DND-41 (cell line): ENCODE measurements at regions not wholly inside any gene's neighbourhood (a gene's known extent, or its start where the extent isn't known, plus 50 kb on each side); places are given as distances from the start of the nearest gene placed in this dataset.

Experiments used
- ATAC-seq: fragments of 200-7000 bp; cut with Tn5 transposase; 3 replicates; pipeline ENCODE4 v1.9.1; 2021; ENCODE audit warnings: low read depth; ENCODE audit not compliant: insufficient read depth
- DNase-seq: peaks from one replicate; pipeline ENCODE4 v3.0.0-alpha.2; 2020
- H2AFZ ChIP-seq: 2 replicates; pipeline ENCODE4 v1.6.0; 2012; ENCODE audit warnings: low read depth, low read length
- H3K27ac ChIP-seq: 2 replicates; pipeline ENCODE4 v1.5.1; 2012; ENCODE audit warnings: low read length, inconsistent platforms
- H3K27me3 ChIP-seq: fragments of 200-600 bp; sonication (generic); 2 replicates; pipeline ENCODE4 v1.6.0; 2012; ENCODE audit warnings: low read length, mild to moderate bottlenecking, inconsistent platforms; ENCODE audit not compliant: insufficient read depth, poor library complexity
- H3K36me3 ChIP-seq: 2 replicates; pipeline ENCODE4 v1.5.1; 2012; ENCODE audit warnings: low read length, inconsistent platforms; ENCODE audit not compliant: insufficient read depth
- H3K4me1 ChIP-seq: 2 replicates; pipeline ENCODE4 v1.5.1; 2012; ENCODE audit warnings: mild to moderate bottlenecking, low read length; ENCODE audit not compliant: insufficient read depth
- H3K4me2 ChIP-seq: 2 replicates; pipeline ENCODE4 v1.6.0; 2012; ENCODE audit warnings: mild to moderate bottlenecking, moderate library complexity, low read length, inconsistent platforms; ENCODE audit not compliant: insufficient read depth
- H3K4me3 ChIP-seq, 2 experiments: fragments of 200-600 bp in 1 of 2; shearing (Covaris generic) in 1 of 2; 2 replicates each; pipeline ENCODE4 v1.5.1; 2012 to 2016; ENCODE audit warnings: inconsistent platforms in 2 of 2, low read length in 2 of 2, mild to moderate bottlenecking in 2 of 2, low read depth in 1 of 2, moderate library complexity in 1 of 2
- H3K79me2 ChIP-seq: 2 replicates; pipeline ENCODE4 v1.6.0; 2012; ENCODE audit warnings: low read length, inconsistent platforms; ENCODE audit not compliant: insufficient read depth
- H3K9ac ChIP-seq: 2 replicates; pipeline ENCODE4 v1.6.0; 2012; ENCODE audit warnings: low read depth, mild to moderate bottlenecking, inconsistent platforms, low read length, moderate library complexity
- H3K9me3 ChIP-seq: 2 replicates; pipeline ENCODE4 v1.5.1; 2012; ENCODE audit warnings: low read length, moderate library complexity, mild to moderate bottlenecking, inconsistent platforms; ENCODE audit not compliant: insufficient read depth, severe bottlenecking
- H4K20me1 ChIP-seq: 2 replicates; pipeline ENCODE4 v1.6.0; 2012; ENCODE audit warnings: low read length; ENCODE audit not compliant: insufficient read depth
- EZH2 ChIP-seq: IDR thresholded peaks from 3 replicates; pipeline ENCODE4 v1.6.1; 2012; ENCODE audit warnings: borderline replicate concordance, low read depth, mild to moderate bottlenecking, moderate library complexity, low read length, inconsistent platforms; ENCODE audit not compliant: severe bottlenecking
- TF ChIP-seq, protein P1 (sequence below): IDR thresholded peaks from 2 replicates; pipeline ENCODE4 v1.5.1; 2012; ENCODE audit warnings: borderline replicate concordance, low read length, moderate library complexity, mild to moderate bottlenecking; ENCODE audit not compliant: poor library complexity, severe bottlenecking; ENCODE audit errors: extremely low read depth

DNA sequence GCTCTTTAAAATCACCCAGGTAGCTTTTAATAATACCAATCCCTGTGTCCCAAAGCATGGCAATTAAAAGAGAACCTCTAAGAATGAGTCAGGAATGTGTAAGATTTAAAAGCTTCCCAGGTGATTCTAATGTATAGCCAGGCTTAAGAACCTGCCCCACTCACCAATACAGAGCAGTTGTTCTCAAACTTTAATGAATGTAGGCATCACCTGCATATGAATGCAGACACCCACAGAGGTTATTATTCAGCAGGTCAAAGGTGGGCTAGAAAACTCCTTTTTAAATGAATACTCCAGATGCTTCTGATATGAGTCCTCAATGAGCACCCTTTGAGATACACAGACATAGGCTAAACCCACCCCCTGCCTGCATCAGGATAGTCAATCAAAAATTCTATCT is 298.1 kb upstream of the KCNMB2 start:
- DNase-seq, result no peak
- Histone ChIP-seq H2AFZ (no peak overlapping the region), H3K4me1 (no peaks in the 10 kb centered on the region), H3K4me3 (no peak overlapping the region), H3K27me3 (no peaks in the 10 kb centered on the region), H3K9me3 (no peaks in the 10 kb centered on the region), H3K4me2 (no peak overlapping the region), H3K36me3 (no peaks in the 10 kb centered on the region), H3K9ac (no peak overlapping the region), H3K27ac (no peak overlapping the region), H4K20me1 (no peaks in the 10 kb centered on the region), H3K79me2 (no peaks in the 10 kb centered on the region)
- ATAC-seq, result no peak
- TF ChIP-seq EZH2, result no peak
- TF ChIP-seq, protein P1, sequence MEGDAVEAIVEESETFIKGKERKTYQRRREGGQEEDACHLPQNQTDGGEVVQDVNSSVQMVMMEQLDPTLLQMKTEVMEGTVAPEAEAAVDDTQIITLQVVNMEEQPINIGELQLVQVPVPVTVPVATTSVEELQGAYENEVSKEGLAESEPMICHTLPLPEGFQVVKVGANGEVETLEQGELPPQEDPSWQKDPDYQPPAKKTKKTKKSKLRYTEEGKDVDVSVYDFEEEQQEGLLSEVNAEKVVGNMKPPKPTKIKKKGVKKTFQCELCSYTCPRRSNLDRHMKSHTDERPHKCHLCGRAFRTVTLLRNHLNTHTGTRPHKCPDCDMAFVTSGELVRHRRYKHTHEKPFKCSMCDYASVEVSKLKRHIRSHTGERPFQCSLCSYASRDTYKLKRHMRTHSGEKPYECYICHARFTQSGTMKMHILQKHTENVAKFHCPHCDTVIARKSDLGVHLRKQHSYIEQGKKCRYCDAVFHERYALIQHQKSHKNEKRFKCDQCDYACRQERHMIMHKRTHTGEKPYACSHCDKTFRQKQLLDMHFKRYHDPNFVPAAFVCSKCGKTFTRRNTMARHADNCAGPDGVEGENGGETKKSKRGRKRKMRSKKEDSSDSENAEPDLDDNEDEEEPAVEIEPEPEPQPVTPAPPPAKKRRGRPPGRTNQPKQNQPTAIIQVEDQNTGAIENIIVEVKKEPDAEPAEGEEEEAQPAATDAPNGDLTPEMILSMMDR, result no peak

DNA sequence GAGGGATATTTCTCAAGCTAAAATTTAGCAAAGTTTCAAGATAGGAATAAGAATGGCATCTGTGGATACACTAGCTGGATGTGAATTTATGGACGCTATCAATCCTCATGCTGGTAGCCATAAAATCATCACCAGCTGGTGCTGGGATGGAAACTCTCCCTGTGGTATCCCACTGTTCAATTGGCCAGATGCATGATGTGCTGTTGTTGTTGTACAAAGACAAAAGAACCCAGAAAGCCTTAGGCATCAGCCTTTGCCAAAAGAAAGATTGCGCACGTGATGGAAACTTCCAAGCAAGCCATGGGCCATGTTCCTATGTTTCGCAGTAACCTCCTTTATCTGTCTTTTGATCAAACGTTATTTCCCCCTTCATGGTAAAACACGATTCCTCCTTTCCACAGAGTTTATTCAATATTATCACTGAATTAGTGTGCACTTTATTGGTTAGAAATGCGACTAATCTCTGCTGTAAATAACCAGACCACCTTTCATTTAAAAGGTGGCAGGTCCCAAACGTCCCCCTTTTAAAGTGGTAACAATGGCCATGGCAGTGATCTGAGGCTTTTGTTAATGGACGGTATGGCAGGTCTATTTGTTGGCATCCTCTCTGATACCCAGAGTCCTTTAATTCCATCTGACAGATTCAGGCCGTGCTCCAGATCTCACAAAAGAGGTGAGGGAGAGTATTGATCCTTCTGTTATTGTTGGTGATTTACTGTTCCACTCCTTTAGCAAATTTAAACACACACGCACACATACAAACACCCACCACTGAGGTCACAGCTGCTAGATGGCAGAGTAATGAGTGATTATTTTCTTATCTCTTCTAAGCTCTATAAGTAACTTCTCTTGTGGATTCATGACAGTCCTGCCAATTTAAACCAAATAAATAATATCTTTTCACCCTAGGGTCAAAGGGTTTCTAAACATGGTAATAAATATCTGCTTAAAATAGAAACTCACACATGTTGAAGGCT is 291.2 kb upstream of the KCNMB2 start:
- H3K4me3 ChIP-seq, result no peak overlapping the region
- TF ChIP-seq, protein P1, result no peak
- no peak for TF ChIP-seq EZH2
- no peak overlapping the region for H2AFZ ChIP-seq
- no peaks in the 10 kb centered on the region for H3K36me3 ChIP-seq
- no peak for ATAC-seq
- no peak overlapping the region for H3K9ac ChIP-seq
- no peak overlapping the region for H3K4me2 ChIP-seq
- DNase-seq, result no peak
- H3K27me3 ChIP-seq, result no peaks in the 10 kb centered on the region
- H3K79me2 ChIP-seq, result no peaks in the 10 kb centered on the region
- H3K27ac ChIP-seq, result no peak overlapping the region
- H3K9me3 ChIP-seq, result no peaks in the 10 kb centered on the region
- H3K4me1 ChIP-seq, result no peaks in the 10 kb centered on the region
- H4K20me1 ChIP-seq, result no peaks in the 10 kb centered on the region

DNA sequence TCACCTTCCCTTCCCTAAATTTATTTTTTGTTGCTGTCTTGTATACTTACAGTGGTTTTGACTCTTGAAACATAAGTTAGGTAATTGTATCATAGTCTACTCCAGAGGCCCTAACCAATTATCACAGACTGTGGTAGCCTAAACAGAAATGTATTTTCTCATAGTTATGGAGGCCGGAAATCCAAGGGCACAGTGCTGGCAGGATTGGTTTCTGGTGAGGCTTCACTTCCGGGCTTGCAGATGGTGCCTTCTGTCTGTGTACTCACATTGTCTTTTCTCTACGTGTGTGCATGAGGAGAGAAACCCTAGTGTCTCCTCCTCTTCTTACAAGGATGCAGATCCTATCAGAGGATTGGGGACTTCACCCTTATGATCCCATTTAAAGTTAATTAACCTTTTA is 290.2 kb upstream of the KCNMB2 start:
- no peaks in the 10 kb centered on the region for H3K9me3 ChIP-seq
- H3K79me2 ChIP-seq, result no peaks in the 10 kb centered on the region
- no peak overlapping the region for H3K4me2 ChIP-seq
- no peaks in the 10 kb centered on the region for H3K27me3 ChIP-seq
- no peaks in the 10 kb centered on the region for H4K20me1 ChIP-seq
- H3K36me3 ChIP-seq, result no peaks in the 10 kb centered on the region
- no peak overlapping the region for H3K9ac ChIP-seq
- H3K4me3 ChIP-seq, result no peak overlapping the region
- ATAC-seq (no peak), DNase-seq (no peak)
- H3K4me1 ChIP-seq, result no peaks in the 10 kb centered on the region
- TF ChIP-seq EZH2, result no peak
- TF ChIP-seq, protein P1, result no peak
- no peak overlapping the region for H3K27ac ChIP-seq
- H2AFZ ChIP-seq, result no peak overlapping the region
